Hepatocyte (in vitro differentiated cells): ENCODE measurements at regions not wholly inside any gene's neighbourhood (a gene's known extent, or its start where the extent isn't known, plus 50 kb on each side); places are given as distances from the start of the nearest gene placed in this dataset.

Experiments used
- DNase-seq: peaks from one replicate; pipeline ENCODE4 v3.0.0-alpha.2; 2016; ENCODE audit warnings: low spot score
- H2AFZ ChIP-seq: fragments of 200-600 bp; sonication (generic); 2 replicates; pipeline ENCODE4 v1.6.0; 2016; ENCODE audit warnings: antibody characterized with exemption, mild to moderate bottlenecking
- H3K27ac ChIP-seq: fragments of 200-600 bp; sonication (generic); 2 replicates; pipeline ENCODE4 v1.5.1; 2016; ENCODE audit warnings: mild to moderate bottlenecking
- H3K27me3 ChIP-seq: fragments of 200-600 bp; sonication (generic); 2 replicates; pipeline ENCODE4 v1.6.1; 2016
- H3K36me3 ChIP-seq: fragments of 200-600 bp; sonication (generic); replicated peaks from 2 replicates; pipeline ENCODE4 v1.5.1; 2016; ENCODE audit warnings: low read depth; ENCODE audit not compliant: insufficient read depth
- H3K4me1 ChIP-seq: fragments of 200-600 bp; sonication (generic); 2 replicates; pipeline ENCODE4 v1.5.1; 2016; ENCODE audit warnings: mild to moderate bottlenecking, moderate library complexity; ENCODE audit not compliant: insufficient read depth
- H3K4me2 ChIP-seq: fragments of 200-600 bp; sonication (generic); 2 replicates; pipeline ENCODE4 v1.6.0; 2016
- H3K4me3 ChIP-seq: fragments of 200-600 bp; sonication (generic); 2 replicates; pipeline ENCODE4 v1.5.1; 2016; ENCODE audit warnings: mild to moderate bottlenecking
- H3K79me2 ChIP-seq: fragments of 200-600 bp; sonication (generic); 2 replicates; pipeline ENCODE4 v1.6.0; 2017; ENCODE audit warnings: mild to moderate bottlenecking
- H3K9me2 ChIP-seq: fragments of 200-600 bp; sonication (generic); replicated peaks from 2 replicates; pipeline ENCODE4 v1.6.0; 2017; ENCODE audit warnings: mild to moderate bottlenecking; ENCODE audit not compliant: insufficient read depth
- H3K9me3 ChIP-seq: fragments of 200-600 bp; sonication (generic); 2 replicates; pipeline ENCODE4 v1.5.1; 2016; ENCODE audit warnings: low read depth, mild to moderate bottlenecking
- H4K20me1 ChIP-seq: fragments of 200-600 bp; sonication (generic); 2 replicates; pipeline ENCODE4 v1.6.0; 2016; ENCODE audit warnings: mild to moderate bottlenecking; ENCODE audit not compliant: insufficient read depth, poor library complexity, severe bottlenecking
- CTCF ChIP-seq: fragments of 200-600 bp; sonication (generic); IDR thresholded peaks from 2 replicates; pipeline ENCODE4 v1.5.1; 2016; ENCODE audit warnings: antibody characterized with exemption, mild to moderate bottlenecking; ENCODE audit not compliant: poor library complexity
- EZH2 ChIP-seq: fragments of 200-600 bp; sonication (generic); IDR thresholded peaks from 2 replicates; pipeline ENCODE4 v1.6.1; 2016; ENCODE audit warnings: antibody characterized with exemption, mild to moderate bottlenecking, borderline replicate concordance
- EZH2phosphoT487 ChIP-seq: fragments of 200-600 bp; sonication (generic); IDR thresholded peaks from one replicate; pipeline ENCODE4 v1.6.1; 2018; ENCODE audit warnings: antibody characterized with exemption, mild to moderate bottlenecking, low read depth, moderate library complexity; ENCODE audit not compliant: unreplicated experiment, severe bottlenecking
- whole genome bisulfite sequencing: methylation state at CpG from one replicate; pipeline ENCODE4 v1.1.6; 2016; ENCODE audit warnings: low lambda C conversion rate; ENCODE audit errors: missing lambda C conversion rate; 5-methylcytosine and 5-hydroxymethylcytosine counted together

- Histone ChIP-seq H2AFZ (no peak overlapping the region), H3K4me1 (no peaks in the 10 kb centered on the region), H3K4me3 (no peak overlapping the region), H3K9me2 (no peaks in the 10 kb centered on the region), H3K9me3 (no peaks in the 10 kb centered on the region), H3K27me3 (no peaks in the 10 kb centered on the region), H4K20me1 (no peaks in the 10 kb centered on the region), H3K27ac (no peak overlapping the region), H3K79me2 (no peaks in the 10 kb centered on the region), H3K4me2 (no peak overlapping the region), H3K36me3 (no peaks in the 10 kb centered on the region)
- 41% methylated on average over 1 of the region's 1 CpG for WGBS
- TF ChIP-seq CTCF (no peak), EZH2phosphoT487 (no peak), EZH2 (no peak)
- no peak for DNase-seq
Observed at GRCh38 chr18:4854671-4855070, 342.4 kb downstream of the AKAIN1 start.

- TF ChIP-seq EZH2phosphoT487 (no peak), EZH2 (no peak), CTCF (no peak)
- 100% methylated on average over 1 of the region's 1 CpG for WGBS
- no peak for DNase-seq
- no peaks in the 10 kb centered on the region for H3K9me3 ChIP-seq
- no peak overlapping the region for H3K27ac ChIP-seq
- no peaks in the 10 kb centered on the region for H3K36me3 ChIP-seq
- no peaks in the 10 kb centered on the region for H4K20me1 ChIP-seq
- H3K27me3 ChIP-seq, result no peaks in the 10 kb centered on the region
- H3K4me3 ChIP-seq, result no peak overlapping the region
- no peak overlapping the region for H2AFZ ChIP-seq
- no peaks in the 10 kb centered on the region for H3K79me2 ChIP-seq
- H3K4me2 ChIP-seq, result no peak overlapping the region
- no peaks in the 10 kb centered on the region for H3K9me2 ChIP-seq
- H3K4me1 ChIP-seq, result no peaks in the 10 kb centered on the region
Observed at GRCh38 chr18:4851301-4851976, 345.6 kb downstream of the AKAIN1 start.

GRCh38 chr18:4847056-4847455, 350.0 kb downstream of the AKAIN1 start:
- H3K79me2 ChIP-seq, result no peaks in the 10 kb centered on the region
- H3K27ac ChIP-seq, result no peak overlapping the region
- no peaks in the 10 kb centered on the region for H3K9me3 ChIP-seq
- H2AFZ ChIP-seq, result no peak overlapping the region
- no peaks in the 10 kb centered on the region for H3K27me3 ChIP-seq
- no peaks in the 10 kb centered on the region for H3K4me1 ChIP-seq
- H4K20me1 ChIP-seq, result no peaks in the 10 kb centered on the region
- H3K36me3 ChIP-seq, result no peaks in the 10 kb centered on the region
- 90% methylated on average over 1 of the region's 1 CpG for WGBS
- H3K4me2 ChIP-seq, result no peak overlapping the region
- H3K9me2 ChIP-seq, result no peaks in the 10 kb centered on the region
- H3K4me3 ChIP-seq, result no peak overlapping the region
- no peak for DNase-seq
- TF ChIP-seq EZH2 (no peak), EZH2phosphoT487 (no peak), CTCF (no peak)

- Histone ChIP-seq H3K36me3 (no peaks in the 10 kb centered on the region), H3K4me1 (no peaks in the 10 kb centered on the region), H3K27me3 (no peaks in the 10 kb centered on the region), H3K79me2 (no peaks in the 10 kb centered on the region), H3K9me3 (no peaks in the 10 kb centered on the region), H3K4me2 (no peak overlapping the region), H4K20me1 (no peaks in the 10 kb centered on the region), H3K4me3 (no peak overlapping the region), H3K27ac (no peak overlapping the region), H3K9me2 (no peaks in the 10 kb centered on the region), H2AFZ (no peak overlapping the region)
- no peak for DNase-seq
- TF ChIP-seq CTCF (no peak), EZH2 (no peak), EZH2phosphoT487 (no peak)
- 43% methylated on average over 3 of the region's 3 CpGs for WGBS
Observed at GRCh38 chr18:4844320-4844719, 352.7 kb downstream of the AKAIN1 start.
